ENCODE measurements at regions not wholly inside any gene's neighbourhood (a gene's known extent, or its start where the extent isn't known, plus 50 kb on each side); places are given as distances from the start of the nearest gene placed in this dataset.

- TF ChIP-seq PHF8 (conservative IDR thresholded peaks at IDR 0.05; ENCODE audit: low read depth, low read length): no peak
These were observed 158.8 kb upstream of the TMTC4 start (continued) for GRCh38 chr13:100833427-100833826.
